ENCODE measurements at regions not wholly inside any gene's neighbourhood (a gene's known extent, or its start where the extent isn't known, plus 50 kb on each side); places are given as distances from the start of the nearest gene placed in this dataset.

- no peak for TF ChIP-seq JUNB (IDR thresholded peaks at IDR 0.05; ENCODE audit: unreplicated experiment)
- no peak for TF ChIP-seq REST (IDR thresholded peaks at IDR 0.05; ENCODE audit: unreplicated experiment)
- no peak for TF ChIP-seq ETS1 (IDR thresholded peaks at IDR 0.05)
- TF ChIP-seq POLR2AphosphoS5 (IDR thresholded peaks at IDR 0.05; ENCODE audit: low read depth), result no peak
- no peak for TF ChIP-seq ZNF114 (CRISPR knock-in tag; IDR thresholded peaks at IDR 0.05)
- no peak for TF ChIP-seq CREB1 (CRISPR knock-in tag; IDR thresholded peaks at IDR 0.05; ENCODE audit: low read depth)
- no peak for TF ChIP-seq ZNF462 (CRISPR knock-in tag; IDR thresholded peaks at IDR 0.05)
- no peak for TF ChIP-seq NANOG (IDR thresholded peaks at IDR 0.05; ENCODE audit: borderline replicate concordance)
- TF ChIP-seq STAT1 (IDR thresholded peaks at IDR 0.05; ENCODE audit: unreplicated experiment), result no peak
- TF ChIP-seq EZH2phosphoT487 (IDR thresholded peaks at IDR 0.05; ENCODE audit: unreplicated experiment), result no peak
- no peak for TF ChIP-seq EZH2 (IDR thresholded peaks at IDR 0.05; ENCODE audit: low read depth, unreplicated experiment)
- TF ChIP-seq CTCF (conservative IDR thresholded peaks at IDR 0.05; ENCODE audit: low read depth in 2 of 2), result no peak
- TF ChIP-seq ZNF331 (CRISPR knock-in tag; IDR thresholded peaks at IDR 0.05; ENCODE audit: low read depth), result no peak
- Mint-ChIP-seq H3K4me1 (peaks cover 7% of the 10 kb centered on the region), H3K9me3 (no peaks in the 10 kb centered on the region), H3K27ac (no peak overlapping the region), H3K4me3 (no peak overlapping the region), H3K27me3 (ENCODE audit: insufficient read depth, low read depth, poor library complexity) (no peaks in the 10 kb centered on the region), H3K36me3 (ENCODE audit: low read depth) (no peaks in the 10 kb centered on the region)
- Histone ChIP-seq H3K4me3 (no peak overlapping the region), H3K9me2 (ENCODE audit: insufficient read depth) (no peaks in the 10 kb centered on the region), H4K20me1 (replicated peaks; ENCODE audit: insufficient read depth) (no peaks in the 10 kb centered on the region), H3K79me2 (replicated peaks; ENCODE audit: insufficient read depth) (no peaks in the 10 kb centered on the region), H3K4me2 (no peak overlapping the region), H3K27ac (ENCODE audit: low read depth) (no peak overlapping the region), H3K4me1 (ENCODE audit: insufficient read depth) (no peaks in the 10 kb centered on the region), H3F3A (replicated peaks; ENCODE audit: low read depth) (no peaks in the 10 kb centered on the region), H2AFZ (no peak overlapping the region), H3K36me3 (ENCODE audit: insufficient read depth) (no peaks in the 10 kb centered on the region), H3K27me3 (ENCODE audit: insufficient read depth) (no peaks in the 10 kb centered on the region)
- ATAC-seq (no peak), DNase-seq (ENCODE audit: low spot score) (no peak)
Measured at GRCh38 chrX:118207831-118208453, 91.3 kb upstream of the KLHL13 start.

Data from GM23338 (cell line).